SK-N-SH treated with all-trans-retinoic acid at 6 μM for 48 hours (cell line): ENCODE measurements at regions not wholly inside any gene's neighbourhood (a gene's known extent, or its start where the extent isn't known, plus 50 kb on each side); places are given as distances from the start of the nearest gene placed in this dataset.
"Not testable (repeated sequence)": the region's sequence is repeated elsewhere in the genome, so short reads cannot be mapped to it uniquely, and the experiment has no call there.

Experiments
- ESRRG ChIP-seq: fragments of 250-450 bp; sonication (Bioruptor Pico); IDR thresholded peaks from 2 replicates; pipeline ENCODE4 v1.6.1; 2021; ENCODE audit warnings: mild to moderate bottlenecking
- PPARA ChIP-seq: fragments of 250-450 bp; sonication (Bioruptor Pico); IDR thresholded peaks from 2 replicates; pipeline ENCODE4 v1.5.0; 2020; ENCODE audit warnings: mild to moderate bottlenecking, borderline replicate concordance
- RARB ChIP-seq: fragments of 250-450 bp; sonication (Bioruptor Pico); IDR thresholded peaks from 2 replicates; pipeline ENCODE4 v1.8.0; 2021; ENCODE audit warnings: mild to moderate bottlenecking, moderate library complexity

DNA sequence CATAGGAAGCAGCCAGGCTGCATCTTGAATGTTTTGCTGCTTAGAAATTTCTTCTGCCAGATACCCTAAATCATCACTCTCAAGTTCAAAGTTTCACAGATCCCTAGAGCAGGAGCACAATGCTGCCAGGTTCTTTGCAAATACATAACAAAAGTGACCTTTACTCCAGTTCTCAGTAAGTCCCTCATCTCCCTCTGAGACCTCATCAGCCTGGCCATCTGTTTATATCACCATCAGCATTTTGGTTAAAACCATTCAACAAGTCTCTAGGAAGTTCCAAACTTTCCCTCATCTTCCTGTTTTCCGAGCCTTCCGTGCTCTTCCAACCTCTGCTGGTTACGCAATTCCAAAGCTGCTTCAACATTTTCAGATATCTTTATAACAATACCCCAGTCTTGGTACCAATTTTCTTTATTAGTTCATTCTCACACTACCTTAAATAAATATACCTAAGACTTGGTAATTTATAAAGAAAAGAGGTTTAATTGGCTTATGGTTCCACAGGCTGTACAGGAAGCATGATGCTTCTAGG lies 204.8 kb upstream of the STT3B start:
- not testable (repeated sequence) for TF ChIP-seq PPARA (CRISPR knock-in tag); ESRRG (CRISPR knock-in tag); RARB
